Activated naive CD4-positive, alpha-beta T cell treated with anti-CD3 and anti-CD28 coated beads, Interleukin-2, amount 10 ng/mL, durations not matched to agents 7 days and 5 days (primary cell): ENCODE measurements at regions not wholly inside any gene's neighbourhood (a gene's known extent, or its start where the extent isn't known, plus 50 kb on each side); places are given as distances from the start of the nearest gene placed in this dataset.

Experiments
- CTCF ChIA-PET: fragments of 350-600 bp; sonication (Branson Sonifier 250); formaldehyde crosslinking; loops from one replicate; lab custom pipeline; 2021; ENCODE audit warnings: antibody characterized with exemption; lab: Charles Lee
- DNase-seq: peaks from one replicate; pipeline ENCODE4 v3.0.0-alpha.2; 2020
- H3K27ac Mint-ChIP-seq: one replicate; pipeline ENCODE4 v1.8.0; 2021; ENCODE audit warnings: mild to moderate bottlenecking, moderate library complexity, mixed read lengths
- H3K27me3 Mint-ChIP-seq: one replicate; pipeline ENCODE4 v1.8.0; 2021; ENCODE audit warnings: mild to moderate bottlenecking, mixed read lengths
- H3K36me3 Mint-ChIP-seq: one replicate; pipeline ENCODE4 v1.8.0; 2021; ENCODE audit warnings: mixed read lengths
- H3K4me1 Mint-ChIP-seq: one replicate; pipeline ENCODE4 v1.8.0; 2021; ENCODE audit warnings: mixed read lengths
- H3K4me3 Mint-ChIP-seq: one replicate; pipeline ENCODE4 v1.8.0; 2021; ENCODE audit warnings: mild to moderate bottlenecking, moderate library complexity, mixed read lengths
- H3K9me3 Mint-ChIP-seq: one replicate; pipeline ENCODE4 v1.8.0; 2021; ENCODE audit warnings: mixed read lengths

DNA sequence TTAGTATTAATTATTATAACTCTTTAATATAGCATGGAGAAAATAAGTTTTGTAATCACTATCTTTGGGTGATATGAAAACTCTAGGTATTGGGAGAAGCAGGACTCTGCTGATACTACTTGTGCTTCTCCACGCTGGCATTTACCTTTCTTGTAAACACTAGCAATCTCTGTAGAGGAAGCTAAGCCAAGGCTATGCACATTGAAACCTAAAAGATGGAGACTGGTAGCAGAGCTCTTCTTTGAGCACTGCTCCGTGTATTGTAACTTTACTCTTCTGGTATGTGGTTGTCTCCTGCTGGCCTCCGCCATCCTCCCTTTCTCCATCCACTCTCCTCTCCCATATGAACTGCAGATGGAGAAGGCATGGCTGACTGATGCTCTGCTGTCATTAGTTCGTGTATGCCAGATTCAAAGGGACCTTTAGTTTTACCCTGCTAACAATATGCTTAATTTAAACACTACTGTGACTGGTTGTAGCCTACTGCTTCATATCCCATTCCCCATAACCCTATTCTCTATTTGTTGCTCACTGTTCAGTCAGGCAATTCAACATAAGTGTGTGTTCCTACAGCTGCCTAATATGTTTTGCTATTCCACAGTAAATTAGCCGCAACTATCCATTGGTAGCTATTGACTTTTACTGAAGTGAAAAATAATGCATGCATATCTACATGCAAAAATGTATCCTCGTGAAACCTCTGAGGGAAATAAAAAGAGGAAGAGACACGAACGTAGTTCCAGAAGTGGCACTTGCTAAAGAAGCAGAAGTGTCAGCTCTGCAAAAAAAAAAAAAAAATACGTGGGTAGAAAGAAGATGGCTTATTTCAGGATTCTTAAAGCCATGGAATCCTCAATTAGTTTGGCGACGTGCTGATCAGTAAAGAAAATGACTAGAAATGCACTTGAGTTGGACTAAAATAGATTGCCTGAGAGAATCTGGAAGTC, 55.6 kb upstream of the CCSER1 start:
- no peak for DNase-seq
- no peaks in the 10 kb centered on the region for H3K9me3 Mint-ChIP-seq
- no peak overlapping the region for H3K27ac Mint-ChIP-seq
- no peaks in the 10 kb centered on the region for H3K36me3 Mint-ChIP-seq
- H3K4me3 Mint-ChIP-seq = no peak overlapping the region
- CTCF ChIA-PET = interaction anchor here (0.6 kb wide), 1 partner anchor 1268 kb away, joined by 3 read pairs; no protein-coding TSS in a partner anchor
- H3K27me3 Mint-ChIP-seq = no peaks in the 10 kb centered on the region
- H3K4me1 Mint-ChIP-seq = no peaks in the 10 kb centered on the region

DNA sequence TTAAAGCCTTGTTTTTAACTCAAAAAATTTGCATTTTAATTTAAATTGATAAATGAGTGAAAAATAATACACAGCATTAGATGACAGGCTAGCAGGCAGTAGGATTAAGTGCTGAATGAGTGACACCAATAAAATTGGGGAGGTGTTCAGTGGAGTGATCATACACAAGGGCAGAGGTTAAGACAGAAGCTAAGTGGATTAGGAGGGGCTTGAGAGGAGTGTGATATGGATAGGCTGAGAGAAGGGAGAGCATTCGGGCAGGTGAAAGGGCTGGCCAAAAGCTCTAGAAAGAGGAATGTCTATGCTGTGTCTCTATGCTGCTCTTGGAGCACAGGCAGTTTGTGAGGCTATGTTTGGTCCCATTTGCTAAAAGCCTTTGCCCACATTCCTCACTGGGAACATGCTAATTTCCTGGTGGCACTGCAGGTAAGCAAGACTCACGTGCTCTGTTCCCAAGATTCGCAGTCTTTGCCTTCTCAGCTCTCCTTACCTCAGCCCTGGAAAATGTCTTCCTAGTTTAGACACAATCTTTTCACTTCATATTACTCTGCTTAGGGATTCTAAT, 52.8 kb upstream of the CCSER1 start:
- H3K27me3 Mint-ChIP-seq = no peaks in the 10 kb centered on the region
- H3K4me1 Mint-ChIP-seq = no peaks in the 10 kb centered on the region
- no peak overlapping the region for H3K27ac Mint-ChIP-seq
- CTCF ChIA-PET = no interaction called here
- no peaks in the 10 kb centered on the region for H3K36me3 Mint-ChIP-seq
- no peak for DNase-seq
- no peak overlapping the region for H3K4me3 Mint-ChIP-seq
- H3K9me3 Mint-ChIP-seq = no peaks in the 10 kb centered on the region
